Dendritic cell treated with granulocyte-macrophage colony-stimulating factor and Interleukin-4, amounts not matched to agents 40 ng/mL and 50 ng/mL, for 4 days (primary cell): ENCODE measurements at regions not wholly inside any gene's neighbourhood (a gene's known extent, or its start where the extent isn't known, plus 50 kb on each side); places are given as distances from the start of the nearest gene placed in this dataset.
"Not testable (repeated sequence)": the region's sequence is repeated elsewhere in the genome, so short reads cannot be mapped to it uniquely, and the experiment has no call there.

ENCODE experiments used
- H3K27ac Mint-ChIP-seq: one replicate; pipeline ENCODE4 v1.8.0; 2022; ENCODE audit warnings: mild to moderate bottlenecking, mixed read lengths
- H3K27me3 Mint-ChIP-seq: one replicate; pipeline ENCODE4 v1.8.0; 2022; ENCODE audit warnings: mild to moderate bottlenecking, mixed read lengths
- H3K36me3 Mint-ChIP-seq: one replicate; pipeline ENCODE4 v1.8.0; 2022; ENCODE audit warnings: low read depth, mixed read lengths
- H3K4me1 Mint-ChIP-seq: one replicate; pipeline ENCODE4 v1.8.0; 2022; ENCODE audit warnings: low read depth, mixed read lengths
- H3K4me3 Mint-ChIP-seq: one replicate; pipeline ENCODE4 v1.8.0; 2022; ENCODE audit warnings: mild to moderate bottlenecking, moderate library complexity, mixed read lengths
- H3K9me3 Mint-ChIP-seq: one replicate; pipeline ENCODE4 v1.8.0; 2022; ENCODE audit warnings: mixed read lengths
- intact Hi-C: fragments of 100-400 bp; cut with micrococcal nuclease; formaldehyde crosslinking; loops from one replicate; pipeline ENCODE4 v1.15.0; 2022

GRCh38 chr13:44865722-44866410 is 123.4 kb downstream of the NUFIP1 start:
- H3K9me3 Mint-ChIP-seq, result no peaks in the 10 kb centered on the region
- no peak overlapping the region for H3K4me3 Mint-ChIP-seq
- no peaks in the 10 kb centered on the region for H3K4me1 Mint-ChIP-seq
- peaks cover 4% of the 10 kb centered on the region for H3K27me3 Mint-ChIP-seq
- H3K27ac Mint-ChIP-seq, result no peak overlapping the region
- H3K36me3 Mint-ChIP-seq, result no peaks in the 10 kb centered on the region
- intact Hi-C loops, result no loop called here

GRCh38 chr13:44863641-44864040 is 125.6 kb downstream of the NUFIP1 start:
- intact Hi-C loops, H3K4me1 Mint-ChIP-seq, H3K27me3 Mint-ChIP-seq: not testable (repeated sequence)

GRCh38 chr13:44860454-44860853 is 128.8 kb downstream of the NUFIP1 start:
- Mint-ChIP-seq H3K27ac (no peak overlapping the region), H3K9me3 (no peaks in the 10 kb centered on the region), H3K4me1 (no peaks in the 10 kb centered on the region), H3K36me3 (no peaks in the 10 kb centered on the region), H3K4me3 (no peak overlapping the region), H3K27me3 (peaks cover 3% of the 10 kb centered on the region)
- intact Hi-C loops, result no loop called here

More at GRCh38 chr13:44863641-44864040, 125.6 kb downstream of the NUFIP1 start:
- H3K27ac Mint-ChIP-seq, H3K36me3 Mint-ChIP-seq, H3K9me3 Mint-ChIP-seq, H3K4me3 Mint-ChIP-seq: not testable (repeated sequence)

GRCh38 chr13:44857736-44858135 is 131.5 kb downstream of the NUFIP1 start:
- Mint-ChIP-seq H3K27me3 (peaks cover 5% of the 10 kb centered on the region), H3K27ac (no peak overlapping the region), H3K36me3 (no peaks in the 10 kb centered on the region), H3K4me1 (no peaks in the 10 kb centered on the region), H3K9me3 (no peaks in the 10 kb centered on the region), H3K4me3 (no peak overlapping the region)
- intact Hi-C loops, result no loop called here

- intact Hi-C loops, result no loop called here
- no peak overlapping the region for H3K27ac Mint-ChIP-seq
Observed at GRCh38 chr13:44857061-44857460, 132.2 kb downstream of the NUFIP1 start.

GRCh38 chr13:44855860-44856259 is 133.4 kb downstream of the NUFIP1 start:
- Mint-ChIP-seq H3K9me3 (no peaks in the 10 kb centered on the region), H3K4me1 (no peaks in the 10 kb centered on the region), H3K4me3 (no peak overlapping the region), H3K36me3 (no peaks in the 10 kb centered on the region), H3K27me3 (peaks cover 5% of the 10 kb centered on the region), H3K27ac (no peak overlapping the region)
- intact Hi-C loops, result no loop called here

More at GRCh38 chr13:44857061-44857460, 132.2 kb downstream of the NUFIP1 start:
- peaks cover 5% of the 10 kb centered on the region for H3K27me3 Mint-ChIP-seq
- H3K36me3 Mint-ChIP-seq, result no peaks in the 10 kb centered on the region
- no peak overlapping the region for H3K4me3 Mint-ChIP-seq
- H3K9me3 Mint-ChIP-seq, result no peaks in the 10 kb centered on the region
- H3K4me1 Mint-ChIP-seq, result no peaks in the 10 kb centered on the region

- peaks cover 5% of the 10 kb centered on the region for H3K27me3 Mint-ChIP-seq
- H3K9me3 Mint-ChIP-seq, result no peaks in the 10 kb centered on the region
- H3K4me1 Mint-ChIP-seq, result no peaks in the 10 kb centered on the region
- no peak overlapping the region for H3K4me3 Mint-ChIP-seq
- no peak overlapping the region for H3K27ac Mint-ChIP-seq
- no peaks in the 10 kb centered on the region for H3K36me3 Mint-ChIP-seq
- intact Hi-C loops, result no loop called here
Observed at GRCh38 chr13:44854313-44855060, 134.8 kb downstream of the NUFIP1 start.

- Mint-ChIP-seq H3K27ac (no peak overlapping the region), H3K9me3 (no peaks in the 10 kb centered on the region), H3K27me3 (peaks cover 8% of the 10 kb centered on the region), H3K4me3 (no peak overlapping the region), H3K36me3 (no peaks in the 10 kb centered on the region), H3K4me1 (no peaks in the 10 kb centered on the region)
- intact Hi-C loops, result no loop called here
Observed at GRCh38 chr13:44853641-44854040, 135.6 kb downstream of the NUFIP1 start.

- Mint-ChIP-seq H3K9me3 (no peaks in the 10 kb centered on the region), H3K27ac (no peak overlapping the region), H3K4me3 (no peak overlapping the region), H3K4me1 (peaks cover under 1% of the 10 kb centered on the region), H3K36me3 (no peaks in the 10 kb centered on the region), H3K27me3 (peaks cover 9% of the 10 kb centered on the region)
- intact Hi-C loops, result no loop called here
Observed at GRCh38 chr13:44848920-44849676, 140.2 kb downstream of the NUFIP1 start.

- H3K9me3 Mint-ChIP-seq, H3K36me3 Mint-ChIP-seq, H3K4me3 Mint-ChIP-seq, H3K27ac Mint-ChIP-seq, intact Hi-C loops: not testable (repeated sequence)
- Mint-ChIP-seq H3K27me3 (peaks cover 18% of the 10 kb centered on the region), H3K4me1 (peaks cover 25% of the 10 kb centered on the region)
Observed at GRCh38 chr13:44845281-44846058, 143.8 kb downstream of the NUFIP1 start.

- Mint-ChIP-seq H3K27ac (no peak overlapping the region), H3K4me3 (no peak overlapping the region), H3K4me1 (peaks cover 25% of the 10 kb centered on the region), H3K9me3 (no peaks in the 10 kb centered on the region), H3K36me3 (no peaks in the 10 kb centered on the region), H3K27me3 (peaks cover 22% of the 10 kb centered on the region)
- intact Hi-C loops, result no loop called here
Observed at GRCh38 chr13:44844786-44845185, 144.5 kb downstream of the NUFIP1 start.

- H3K27me3 Mint-ChIP-seq, result peaks cover 18% of the 10 kb centered on the region
- intact Hi-C loops, result no loop called here
- H3K36me3 Mint-ChIP-seq, result no peaks in the 10 kb centered on the region
- H3K27ac Mint-ChIP-seq, result no peak overlapping the region
- peaks cover 25% of the 10 kb centered on the region for H3K4me1 Mint-ChIP-seq
- no peaks in the 10 kb centered on the region for H3K9me3 Mint-ChIP-seq
- H3K4me3 Mint-ChIP-seq, result no peak overlapping the region
Observed at GRCh38 chr13:44843403-44843802, 145.9 kb downstream of the NUFIP1 start.

GRCh38 chr13:44842158-44842557 is 147.1 kb downstream of the NUFIP1 start:
- intact Hi-C loops, result no loop called here

More at GRCh38 chr13:44842158-44842557, 147.1 kb downstream of the NUFIP1 start:
- Mint-ChIP-seq H3K4me1 (peaks cover 30% of the 10 kb centered on the region), H3K4me3 (no peak overlapping the region), H3K9me3 (no peaks in the 10 kb centered on the region), H3K27me3 (peaks cover 18% of the 10 kb centered on the region), H3K27ac (no peak overlapping the region), H3K36me3 (no peaks in the 10 kb centered on the region)
